Kidney (tissue), 13 donors: ENCODE measurements at regions not wholly inside any gene's neighbourhood (a gene's known extent, or its start where the extent isn't known, plus 50 kb on each side); places are given as distances from the start of the nearest gene placed in this dataset.

Experiments used
- DNase-seq, 5 donors: peaks; one replicate each; pipeline ENCODE4 v3.0.0-alpha.2; 2013 to 2020
- FAIRE-seq: peaks from 2 replicates; lab custom pipeline; 2012; peaks lifted over from hg19 to GRCh38; lab: Jason Lieb, UNC
- H3K27ac ChIP-seq, 2 donors: one replicate each; pipeline ENCODE4 v1.7.0; 2013; ENCODE audit warnings: low read depth in 2 of 2, low read length in 2 of 2, inconsistent platforms in 1 of 2
- H3K27me3 ChIP-seq: one replicate; pipeline ENCODE4 v1.7.1; 2013; ENCODE audit warnings: low read length, inconsistent platforms; ENCODE audit not compliant: control insufficient read depth, insufficient read depth
- H3K36me3 ChIP-seq, 3 donors: one replicate each; pipeline versions ENCODE4 v1.7.0 to v1.7.1; 2013; ENCODE audit warnings: low read length in 3 of 3, control low read depth in 1 of 3, inconsistent platforms in 1 of 3; ENCODE audit not compliant: insufficient read depth in 3 of 3, control insufficient read depth in 2 of 3
- H3K4me1 ChIP-seq, 3 donors: one replicate each; pipeline versions ENCODE4 v1.7.0 to v1.7.1; 2013; ENCODE audit warnings: low read length in 3 of 3, inconsistent platforms in 1 of 3, low read depth in 1 of 3; ENCODE audit not compliant: control insufficient read depth in 2 of 3, insufficient read depth in 2 of 3
- H3K4me3 ChIP-seq, 3 donors: one replicate each; pipeline versions ENCODE4 v1.7.0 to v1.8.1; 2013; ENCODE audit warnings: low read length in 3 of 3, control low read depth in 1 of 3, inconsistent platforms in 1 of 3
- H3K9ac ChIP-seq, 3 donors: one replicate each; pipeline versions ENCODE4 v1.7.0 to v1.7.1; 2013; ENCODE audit warnings: low read length in 3 of 3, control low read depth in 1 of 3, inconsistent platforms in 1 of 3
- H3K9me3 ChIP-seq, 3 donors: one replicate each; pipeline versions ENCODE4 v1.7.0 to v1.7.1; 2013; ENCODE audit warnings: low read length in 3 of 3, control low read depth in 1 of 3, inconsistent platforms in 1 of 3; ENCODE audit not compliant: control insufficient read depth in 2 of 3, insufficient read depth in 1 of 3
- intact Hi-C: fragments of 100-400 bp; cut with DNase I; formaldehyde crosslinking; loops from one replicate; pipeline ENCODE4 v1.11.1; 2022
- TF ChIP-seq, protein P1 (sequence below): IDR thresholded peaks from 3 replicates; pipeline ENCODE4 v1.5.1; 2012; ENCODE audit warnings: mild to moderate bottlenecking, moderate library complexity, borderline replicate concordance; ENCODE audit not compliant: insufficient read depth; ENCODE audit errors: extremely low read depth
- donor health status: control.
- donor health status: control.
- donor health status: control.
- donor health status: control.
- donor health status: control.
- donor health status: DM: yes; HTN: yes; CAD: no.
- donor health status: Normal renal cell carcinoma (clear cell type).

DNA sequence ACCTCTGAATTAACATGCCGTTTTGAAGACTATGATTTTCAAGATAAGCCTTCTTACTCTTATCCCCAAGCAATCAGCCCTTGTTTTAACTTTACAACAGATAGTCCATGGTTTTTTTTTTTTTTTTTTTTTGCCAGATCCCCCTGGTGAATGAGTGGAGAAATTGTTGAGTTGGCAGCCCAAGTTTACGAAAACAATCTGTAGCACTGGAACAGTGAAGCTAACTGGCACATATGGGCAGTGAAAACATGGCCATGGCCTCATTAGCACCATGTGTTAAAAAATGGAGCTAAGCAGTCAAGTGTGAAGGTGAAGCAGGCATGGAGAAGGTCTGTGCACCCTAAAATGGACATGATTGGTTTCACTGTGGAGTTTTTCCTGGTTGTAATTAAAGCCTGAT is 812.1 kb upstream of the MIR17HG start:
- Histone ChIP-seq H3K4me3 (no peak overlapping the region), H3K9ac (no peak overlapping the region), H3K9me3 (peaks cover 0 to 6% (median 0%) of the 10 kb centered on the region in 3 donors), H3K27me3 (no peaks in the 10 kb centered on the region), H3K36me3 (no peaks in the 10 kb centered on the region), H3K4me1 (no peaks in the 10 kb centered on the region), H3K27ac (no peak overlapping the region)
- intact Hi-C loops, result no loop called here
- DNase-seq (no peak), FAIRE-seq (no peak)
- TF ChIP-seq, protein P1, sequence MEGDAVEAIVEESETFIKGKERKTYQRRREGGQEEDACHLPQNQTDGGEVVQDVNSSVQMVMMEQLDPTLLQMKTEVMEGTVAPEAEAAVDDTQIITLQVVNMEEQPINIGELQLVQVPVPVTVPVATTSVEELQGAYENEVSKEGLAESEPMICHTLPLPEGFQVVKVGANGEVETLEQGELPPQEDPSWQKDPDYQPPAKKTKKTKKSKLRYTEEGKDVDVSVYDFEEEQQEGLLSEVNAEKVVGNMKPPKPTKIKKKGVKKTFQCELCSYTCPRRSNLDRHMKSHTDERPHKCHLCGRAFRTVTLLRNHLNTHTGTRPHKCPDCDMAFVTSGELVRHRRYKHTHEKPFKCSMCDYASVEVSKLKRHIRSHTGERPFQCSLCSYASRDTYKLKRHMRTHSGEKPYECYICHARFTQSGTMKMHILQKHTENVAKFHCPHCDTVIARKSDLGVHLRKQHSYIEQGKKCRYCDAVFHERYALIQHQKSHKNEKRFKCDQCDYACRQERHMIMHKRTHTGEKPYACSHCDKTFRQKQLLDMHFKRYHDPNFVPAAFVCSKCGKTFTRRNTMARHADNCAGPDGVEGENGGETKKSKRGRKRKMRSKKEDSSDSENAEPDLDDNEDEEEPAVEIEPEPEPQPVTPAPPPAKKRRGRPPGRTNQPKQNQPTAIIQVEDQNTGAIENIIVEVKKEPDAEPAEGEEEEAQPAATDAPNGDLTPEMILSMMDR, result no peak

DNA sequence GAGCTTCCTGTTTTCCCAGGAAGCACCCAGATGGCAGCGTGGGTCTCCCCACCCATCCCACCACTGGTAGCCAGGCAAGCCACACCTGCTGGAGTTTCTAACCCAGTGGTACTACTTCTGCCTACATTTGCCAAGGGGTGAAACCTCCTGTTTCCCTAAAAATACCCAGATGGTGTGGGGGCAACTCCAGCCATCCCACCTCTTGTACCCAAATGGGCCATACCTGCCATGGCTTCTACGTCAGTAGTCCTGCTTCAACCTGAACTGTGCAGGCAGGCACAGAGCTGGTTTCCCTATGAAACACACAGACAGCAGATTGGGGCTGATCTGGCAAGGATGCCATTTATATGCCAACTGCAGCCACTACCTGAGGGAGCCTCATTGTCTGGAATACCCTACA is 809.4 kb upstream of the MIR17HG start:
- DNase-seq, result no peak
- no peaks in the 10 kb centered on the region for H3K4me1 ChIP-seq
- H3K9me3 ChIP-seq, result peaks cover 0 to 6% (median 0%) of the 10 kb centered on the region in 3 donors
- no peak for FAIRE-seq
- no peak overlapping the region for H3K27ac ChIP-seq
- no peak overlapping the region for H3K9ac ChIP-seq
- H3K27me3 ChIP-seq, result no peaks in the 10 kb centered on the region
- TF ChIP-seq, protein P1, result no peak
- H3K36me3 ChIP-seq, result no peaks in the 10 kb centered on the region
- intact Hi-C loops, result no loop called here
- H3K4me3 ChIP-seq, result no peak overlapping the region

- H3K27ac ChIP-seq, result no peak overlapping the region
- no peaks in the 10 kb centered on the region for H3K4me1 ChIP-seq
- no peak for DNase-seq
- no peak overlapping the region for H3K4me3 ChIP-seq
- no peaks in the 10 kb centered on the region for H3K36me3 ChIP-seq
- no peaks in the 10 kb centered on the region for H3K27me3 ChIP-seq
- no peak overlapping the region for H3K9ac ChIP-seq
- TF ChIP-seq, protein P1, result no peak
- intact Hi-C loops, result no loop called here
- peaks cover 0 to 6% (median 0%) of the 10 kb centered on the region in 3 donors for H3K9me3 ChIP-seq
- FAIRE-seq, result no peak
Measured at GRCh38 chr13:90541346-90541745, 806.1 kb upstream of the MIR17HG start.

DNA sequence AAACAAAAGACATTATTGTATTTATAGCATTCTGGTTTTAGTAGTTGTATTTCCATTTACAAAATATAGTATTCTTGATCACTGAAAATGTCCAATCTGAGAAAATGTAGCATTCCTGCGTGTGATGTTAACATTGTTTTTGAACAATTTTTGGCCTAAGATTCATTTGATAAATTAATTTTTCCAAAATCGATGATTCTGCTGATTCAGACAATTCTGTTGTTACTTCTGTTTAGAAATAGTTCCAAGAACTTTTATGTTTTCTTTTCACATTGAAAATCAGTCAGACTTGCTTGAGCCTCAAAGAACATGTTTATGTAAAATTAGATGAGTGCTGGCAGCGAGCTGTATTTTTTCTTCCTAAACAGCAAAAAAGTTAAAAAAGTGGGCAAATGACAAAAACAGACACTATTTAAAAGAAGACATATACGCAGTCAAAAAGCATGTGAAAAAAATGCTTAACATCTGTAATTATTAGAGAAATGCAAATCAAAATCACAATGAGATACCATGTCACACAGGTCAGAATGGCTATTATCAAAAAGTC is 804.5 kb upstream of the MIR17HG start:
- intact Hi-C loops, result no loop called here
- no peak overlapping the region for H3K9ac ChIP-seq
- no peak for FAIRE-seq
- no peaks in the 10 kb centered on the region for H3K36me3 ChIP-seq
- H3K4me3 ChIP-seq, result no peak overlapping the region
- H3K9me3 ChIP-seq, result peaks cover 0 to 9% (median 2%) of the 10 kb centered on the region in 3 donors
- no peak for DNase-seq
- H3K27me3 ChIP-seq, result no peaks in the 10 kb centered on the region
- no peaks in the 10 kb centered on the region for H3K4me1 ChIP-seq
- H3K27ac ChIP-seq, result no peak overlapping the region
- TF ChIP-seq, protein P1, result no peak
